Body of pancreas (tissue), 4 donors: ENCODE measurements at regions not wholly inside any gene's neighbourhood (a gene's known extent, or its start where the extent isn't known, plus 50 kb on each side); places are given as distances from the start of the nearest gene placed in this dataset.
A peak's percentile ranks its signal among the peaks of the same experiment; 100 is the strongest.

ENCODE experiments used
- ATAC-seq: fragments of 150-250 bp; one replicate; pipeline ENCODE4 v1.9.1; 2016
- DNase-seq, 4 donors: peaks; one replicate each; pipeline ENCODE4 v3.0.0-alpha.2; 2019
- H3K27ac ChIP-seq, 4 donors: fragments of 200-600 bp; sonication (generic); 1 replicate in 3 of 4; 2 replicates in 1 of 4; pipeline versions ENCODE4 v1.5.1 to v1.6.1; 2016 to 2019; ENCODE audit warnings: mild to moderate bottlenecking in 1 of 4, mixed read lengths in 1 of 4, moderate library complexity in 1 of 4
- H3K27me3 ChIP-seq, 2 donors: fragments of 200-600 bp; sonication (generic); one replicate each; pipeline ENCODE4 v1.6.0; 2016; ENCODE audit warnings: mild to moderate bottlenecking in 1 of 2
- H3K36me3 ChIP-seq, 2 donors: fragments of 200-600 bp; sonication (generic); replicated peaks in 1 of 2; 2 replicates each; pipeline ENCODE4 v1.5.1; 2016; ENCODE audit warnings: low read depth in 2 of 2; ENCODE audit not compliant: insufficient read depth in 1 of 2
- H3K4me1 ChIP-seq: fragments of 200-600 bp; sonication (generic); one replicate; pipeline ENCODE4 v1.6.0; 2016
- H3K4me3 ChIP-seq, 2 donors: fragments of 200-600 bp; sonication (generic); 1 replicate in 1 of 2; 2 replicates in 1 of 2; pipeline ENCODE4 v1.5.1; 2016 to 2019
- H3K9me3 ChIP-seq, 3 donors: fragments of 200-600 bp; sonication (generic); 1 replicate in 2 of 3; 2 replicates in 1 of 3; pipeline ENCODE4 v1.5.1; 2016
- POLR2A ChIP-seq, 3 donors: fragments of 450-650 bp; IDR thresholded peaks; one replicate each; pipeline ENCODE4 v1.6.1; 2016; ENCODE audit warnings: antibody characterized with exemption in 3 of 3, mild to moderate bottlenecking in 2 of 3
- WGBS, 2 donors: methylation state at CpG; one replicate each; pipeline ENCODE4 v1.1.5; 2017; 5-methylcytosine and 5-hydroxymethylcytosine counted together
- intact Hi-C: fragments of 100-400 bp; cut with DNase I; formaldehyde crosslinking; loops from one replicate; pipeline ENCODE4 v1.15.1; 2023
- TF ChIP-seq, protein P1 (sequence below), 7 experiments: fragments of 450-650 bp in 4 of 7; fragments of 200-600 bp in 3 of 7; sonication (generic) in 3 of 7; IDR thresholded peaks; one replicate each; pipeline ENCODE4 v1.5.1; 2016 to 2019; ENCODE audit warnings: antibody characterized with exemption in 7 of 7

DNA sequence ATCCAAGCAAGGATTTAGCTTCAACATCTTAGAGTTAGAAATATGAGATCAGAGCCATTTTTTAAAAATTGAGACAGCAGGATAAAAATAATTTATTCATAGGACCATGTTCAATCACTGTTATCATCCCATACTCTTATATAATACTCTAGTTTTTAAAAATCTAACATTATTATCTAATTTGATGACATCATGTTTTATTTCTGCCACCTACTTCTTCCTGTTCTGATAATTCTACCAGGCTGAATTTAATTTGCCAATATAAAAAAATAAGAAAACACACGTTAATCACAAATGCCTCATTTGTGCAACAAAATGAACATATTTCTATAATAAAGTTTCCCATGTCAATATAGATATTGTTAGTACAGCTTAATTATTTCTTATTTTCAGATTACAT is 621.7 kb downstream of the KCNJ3 start:
- no peak for DNase-seq
- no peaks in the 10 kb centered on the region for H3K36me3 ChIP-seq
- 43 to 54% methylated on average over 1 of the region's 1 CpG for WGBS, 2 donors

DNA sequence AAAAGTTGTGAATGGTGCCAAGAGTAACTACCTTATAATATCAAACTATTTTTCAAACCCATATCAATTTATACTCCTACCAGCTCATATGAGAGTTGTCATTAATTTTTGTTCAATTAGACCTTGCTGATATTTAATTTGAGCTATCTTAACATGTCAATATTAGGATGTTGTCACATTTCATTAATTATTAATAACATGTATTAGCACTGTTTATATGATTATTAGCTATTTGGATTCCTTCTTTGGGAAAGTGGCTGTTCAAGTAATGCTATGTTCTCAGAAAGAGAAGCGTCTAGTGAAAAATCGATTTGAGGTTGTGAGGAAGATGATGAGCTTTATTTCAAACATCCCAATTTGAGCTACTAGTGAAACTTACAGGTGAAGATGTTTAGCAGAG is 620.2 kb downstream of the KCNJ3 start:
- Histone ChIP-seq H3K4me1 (no peaks in the 10 kb centered on the region), H3K9me3 (no peaks in the 10 kb centered on the region), H3K27ac (no peak overlapping the region), H3K36me3 (no peaks in the 10 kb centered on the region), H3K27me3 (no peaks in the 10 kb centered on the region), H3K4me3 (no peak overlapping the region)
- ATAC-seq (no peak), DNase-seq (no peak)
- intact Hi-C loops = no loop called here
- 49 to 50% methylated on average over 2 of the region's 2 CpGs for WGBS, 2 donors
- no peak for TF ChIP-seq POLR2A (IDR thresholded peaks at IDR 0.05)
- TF ChIP-seq, protein P1, sequence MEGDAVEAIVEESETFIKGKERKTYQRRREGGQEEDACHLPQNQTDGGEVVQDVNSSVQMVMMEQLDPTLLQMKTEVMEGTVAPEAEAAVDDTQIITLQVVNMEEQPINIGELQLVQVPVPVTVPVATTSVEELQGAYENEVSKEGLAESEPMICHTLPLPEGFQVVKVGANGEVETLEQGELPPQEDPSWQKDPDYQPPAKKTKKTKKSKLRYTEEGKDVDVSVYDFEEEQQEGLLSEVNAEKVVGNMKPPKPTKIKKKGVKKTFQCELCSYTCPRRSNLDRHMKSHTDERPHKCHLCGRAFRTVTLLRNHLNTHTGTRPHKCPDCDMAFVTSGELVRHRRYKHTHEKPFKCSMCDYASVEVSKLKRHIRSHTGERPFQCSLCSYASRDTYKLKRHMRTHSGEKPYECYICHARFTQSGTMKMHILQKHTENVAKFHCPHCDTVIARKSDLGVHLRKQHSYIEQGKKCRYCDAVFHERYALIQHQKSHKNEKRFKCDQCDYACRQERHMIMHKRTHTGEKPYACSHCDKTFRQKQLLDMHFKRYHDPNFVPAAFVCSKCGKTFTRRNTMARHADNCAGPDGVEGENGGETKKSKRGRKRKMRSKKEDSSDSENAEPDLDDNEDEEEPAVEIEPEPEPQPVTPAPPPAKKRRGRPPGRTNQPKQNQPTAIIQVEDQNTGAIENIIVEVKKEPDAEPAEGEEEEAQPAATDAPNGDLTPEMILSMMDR (IDR thresholded peaks at IDR 0.05) = no peak

More for the DNA sequence above, 621.7 kb downstream of the KCNJ3 start:
- no peak overlapping the region for H3K4me3 ChIP-seq
- H3K4me1 ChIP-seq = no peaks in the 10 kb centered on the region
- no peak overlapping the region for H3K27ac ChIP-seq
- ATAC-seq = no peak
- no peaks in the 10 kb centered on the region for H3K27me3 ChIP-seq
- intact Hi-C loops = no loop called here
- no peaks in the 10 kb centered on the region for H3K9me3 ChIP-seq
- no peak for TF ChIP-seq POLR2A (IDR thresholded peaks at IDR 0.05)
- TF ChIP-seq, protein P1 (IDR thresholded peaks at IDR 0.05) = no peak

- no peaks in the 10 kb centered on the region for H3K27me3 ChIP-seq
- no peak overlapping the region for H3K4me3 ChIP-seq
- H3K9me3 ChIP-seq = no peaks in the 10 kb centered on the region
- intact Hi-C loops = no loop called here
- H3K36me3 ChIP-seq = no peaks in the 10 kb centered on the region
- no peak overlapping the region for H3K27ac ChIP-seq
- TF ChIP-seq, protein P1 (IDR thresholded peaks at IDR 0.05) = no peak
- whole genome bisulfite sequencing, 2 donors = 55 to 63% methylated on average over 2 of the region's 2 CpGs
- DNase-seq (no peak), ATAC-seq (no peak)
- H3K4me1 ChIP-seq = no peaks in the 10 kb centered on the region
Measured at GRCh38 chr2:155315768-155316167, 617.3 kb downstream of the KCNJ3 start.

- peak; percentile 35 for ATAC-seq
- Histone ChIP-seq H3K27ac (no peak overlapping the region), H3K4me3 (no peak overlapping the region), H3K4me1 (no peaks in the 10 kb centered on the region), H3K9me3 (no peaks in the 10 kb centered on the region), H3K27me3 (no peaks in the 10 kb centered on the region), H3K36me3 (no peaks in the 10 kb centered on the region)
- intact Hi-C loops = no loop called here
- WGBS, 2 donors = 5 to 9% methylated on average over 3 of the region's 3 CpGs
- no peak for DNase-seq
- no peak for TF ChIP-seq POLR2A (IDR thresholded peaks at IDR 0.05)
- TF ChIP-seq, protein P1 (IDR thresholded peaks at IDR 0.05) = peak; percentile 6 to 52 (median 45)
Measured at GRCh38 chr2:155310589-155310988, 612.1 kb downstream of the KCNJ3 start.

DNA sequence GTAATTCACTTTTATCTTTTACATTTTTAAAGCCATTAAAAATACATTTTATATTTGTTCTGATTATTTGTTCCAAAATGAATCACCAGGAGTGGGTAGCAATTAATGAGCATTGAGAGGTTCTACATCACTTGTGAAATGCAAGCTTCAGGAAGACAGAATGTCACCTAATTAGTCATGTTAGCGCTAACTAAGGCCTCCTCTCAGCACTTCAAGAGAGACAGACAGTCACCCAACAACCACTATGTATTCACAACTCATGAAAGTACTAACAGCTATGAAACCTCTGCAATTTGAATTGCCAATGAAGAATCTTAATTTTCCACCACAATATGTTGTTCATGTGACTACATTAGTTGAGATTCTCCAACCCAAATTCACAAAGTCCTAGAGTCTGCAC is 611.0 kb downstream of the KCNJ3 start:
- WGBS, 2 donors = 95 to 100% methylated on average over 1 of the region's 1 CpG
- Histone ChIP-seq H3K27me3 (no peaks in the 10 kb centered on the region), H3K36me3 (no peaks in the 10 kb centered on the region), H3K4me1 (no peaks in the 10 kb centered on the region), H3K4me3 (no peak overlapping the region), H3K9me3 (no peaks in the 10 kb centered on the region), H3K27ac (no peak overlapping the region)
- DNase-seq (no peak), ATAC-seq (no peak)
- intact Hi-C loops = no loop called here
- no peak for TF ChIP-seq POLR2A (IDR thresholded peaks at IDR 0.05)
- TF ChIP-seq, protein P1 (IDR thresholded peaks at IDR 0.05) = no peak
